Activated CD8-positive, alpha-beta T cell treated with anti-CD3 and anti-CD28 coated beads for 36 hours (primary cell): ENCODE measurements at regions not wholly inside any gene's neighbourhood (a gene's known extent, or its start where the extent isn't known, plus 50 kb on each side); places are given as distances from the start of the nearest gene placed in this dataset.

Source experiments
- ATAC-seq: fragments of 200-7000 bp; cut with Tn5 transposase; one replicate; pipeline ENCODE4 v1.10.0; 2021; ENCODE audit warnings: mild to moderate bottlenecking, moderate library complexity
- CTCF ChIA-PET: fragments of 350-600 bp; sonication (Branson Sonifier 250); formaldehyde crosslinking; loops from one replicate; lab custom pipeline; 2021; ENCODE audit warnings: antibody characterized with exemption; lab: Charles Lee
- POLR2A ChIA-PET: fragments of 350-600 bp; sonication (Branson Sonifier 250); formaldehyde crosslinking; loops from one replicate; lab custom pipeline; 2021; ENCODE audit warnings: antibody characterized with exemption; lab: Charles Lee
- DNase-seq: peaks from one replicate; pipeline ENCODE4 v3.0.0-alpha.2; 2020
- H3K27ac Mint-ChIP-seq: one replicate; pipeline ENCODE4 v1.8.0; 2021; ENCODE audit warnings: mild to moderate bottlenecking, mixed read lengths
- H3K27me3 Mint-ChIP-seq: one replicate; pipeline ENCODE4 v1.8.0; 2021; ENCODE audit warnings: mixed read lengths
- H3K36me3 Mint-ChIP-seq: one replicate; pipeline ENCODE4 v1.8.0; 2021; ENCODE audit warnings: low read depth, mixed read lengths
- H3K4me1 Mint-ChIP-seq: one replicate; pipeline ENCODE4 v1.8.0; 2021; ENCODE audit warnings: low read depth, mixed read lengths
- H3K4me3 Mint-ChIP-seq: one replicate; pipeline ENCODE4 v1.8.0; 2021; ENCODE audit warnings: mild to moderate bottlenecking, moderate library complexity, mixed read lengths
- H3K9me3 Mint-ChIP-seq: one replicate; pipeline ENCODE4 v1.8.0; 2021; ENCODE audit warnings: mixed read lengths
- CTCF ChIP-seq: fragments of 200-600 bp; IDR thresholded peaks from one replicate; pipeline ENCODE4 v1.8.0; 2022; ENCODE audit warnings: antibody characterized with exemption, mild to moderate bottlenecking
- intact Hi-C: fragments of 100-400 bp; cut with micrococcal nuclease; formaldehyde crosslinking; loops from one replicate; pipeline ENCODE4 v1.10.0; 2022

- no peaks in the 10 kb centered on the region for H3K36me3 Mint-ChIP-seq
- ATAC-seq (no peak), DNase-seq (no peak)
- H3K27me3 Mint-ChIP-seq = no peaks in the 10 kb centered on the region
- POLR2A ChIA-PET = no interaction called here
- CTCF ChIA-PET = no interaction called here
- no peaks in the 10 kb centered on the region for H3K4me1 Mint-ChIP-seq
- no peak for TF ChIP-seq CTCF
- no peaks in the 10 kb centered on the region for H3K9me3 Mint-ChIP-seq
- H3K27ac Mint-ChIP-seq = no peak overlapping the region
- intact Hi-C loops = no loop called here
- H3K4me3 Mint-ChIP-seq = no peak overlapping the region
Observed at GRCh38 chr9:79013715-79014610, 557.8 kb upstream of the TLE4 start.

GRCh38 chr9:79014929-79015699 lies 556.7 kb upstream of the TLE4 start:
- Mint-ChIP-seq H3K4me3 (no peak overlapping the region), H3K27ac (no peak overlapping the region), H3K36me3 (no peaks in the 10 kb centered on the region), H3K4me1 (no peaks in the 10 kb centered on the region), H3K27me3 (no peaks in the 10 kb centered on the region), H3K9me3 (no peaks in the 10 kb centered on the region)
- POLR2A ChIA-PET = no interaction called here
- CTCF ChIA-PET = no interaction called here
- intact Hi-C loops = no loop called here
- no peak for TF ChIP-seq CTCF
- ATAC-seq (no peak), DNase-seq (no peak)

GRCh38 chr9:79015951-79016350 lies 555.8 kb upstream of the TLE4 start:
- CTCF ChIA-PET = no interaction called here
- TF ChIP-seq CTCF = no peak
- ATAC-seq (no peak), DNase-seq (no peak)
- POLR2A ChIA-PET = no interaction called here
- H3K27me3 Mint-ChIP-seq = no peaks in the 10 kb centered on the region
- no peak overlapping the region for H3K4me3 Mint-ChIP-seq
- no peaks in the 10 kb centered on the region for H3K9me3 Mint-ChIP-seq
- H3K27ac Mint-ChIP-seq = no peak overlapping the region
- intact Hi-C loops = no loop called here
- no peaks in the 10 kb centered on the region for H3K36me3 Mint-ChIP-seq
- no peaks in the 10 kb centered on the region for H3K4me1 Mint-ChIP-seq

- CTCF ChIA-PET = no interaction called here
Observed at GRCh38 chr9:79020276-79020675, 551.5 kb upstream of the TLE4 start.

More at GRCh38 chr9:79020276-79020675, 551.5 kb upstream of the TLE4 start:
- no peaks in the 10 kb centered on the region for H3K27me3 Mint-ChIP-seq
- POLR2A ChIA-PET = no interaction called here
- no peaks in the 10 kb centered on the region for H3K36me3 Mint-ChIP-seq
- H3K9me3 Mint-ChIP-seq = no peaks in the 10 kb centered on the region
- H3K4me1 Mint-ChIP-seq = no peaks in the 10 kb centered on the region
- DNase-seq = no peak
- intact Hi-C loops = no loop called here
- TF ChIP-seq CTCF = no peak
- H3K27ac Mint-ChIP-seq = no peak overlapping the region
- H3K4me3 Mint-ChIP-seq = no peak overlapping the region
- no peak for ATAC-seq
